GM23338 (cell line): ENCODE measurements at regions not wholly inside any gene's neighbourhood (a gene's known extent, or its start where the extent isn't known, plus 50 kb on each side); places are given as distances from the start of the nearest gene placed in this dataset.

ENCODE experiments used
- ATAC-seq: fragments of 200-7000 bp; cut with Tn5 transposase; 3 replicates; pipeline ENCODE4 v1.9.1; 2020
- DNase-seq: peaks from one replicate; pipeline ENCODE4 v3.0.0-alpha.2; 2015; ENCODE audit warnings: low spot score
- H2AFZ ChIP-seq: fragments of 200-600 bp; sonication (generic); 2 replicates; pipeline ENCODE4 v1.8.0; 2016; ENCODE audit warnings: antibody characterized with exemption, mild to moderate bottlenecking, moderate library complexity
- H3F3A ChIP-seq: fragments of 200-600 bp; sonication (generic); replicated peaks from 2 replicates; pipeline ENCODE4 v1.8.0; 2017; ENCODE audit warnings: antibody characterized with exemption, mixed run types, low read depth
- H3K27ac ChIP-seq: fragments of 200-600 bp; sonication (generic); 2 replicates; pipeline ENCODE4 v1.6.1; 2016; ENCODE audit warnings: low read depth
- H3K27me3 ChIP-seq: fragments of 200-600 bp; sonication (generic); 2 replicates; pipeline ENCODE4 v1.8.0; 2016; ENCODE audit warnings: mild to moderate bottlenecking, mixed run types, moderate library complexity; ENCODE audit not compliant: insufficient read depth
- H3K36me3 ChIP-seq: fragments of 200-600 bp; sonication (generic); 2 replicates; pipeline ENCODE4 v1.8.0; 2016; ENCODE audit warnings: mild to moderate bottlenecking; ENCODE audit not compliant: insufficient read depth
- H3K4me1 ChIP-seq: fragments of 200-600 bp; sonication (generic); 2 replicates; pipeline ENCODE4 v1.8.0; 2016; ENCODE audit warnings: mild to moderate bottlenecking, moderate library complexity; ENCODE audit not compliant: insufficient read depth
- H3K4me2 ChIP-seq: fragments of 200-600 bp; sonication (generic); 2 replicates; pipeline ENCODE4 v1.7.1; 2017; ENCODE audit warnings: mixed run types
- H3K4me3 ChIP-seq: fragments of 200-600 bp; sonication (generic); 2 replicates; pipeline ENCODE4 v1.6.1; 2016; ENCODE audit warnings: mixed run types
- H3K79me2 ChIP-seq: fragments of 200-600 bp; sonication (generic); replicated peaks from 2 replicates; pipeline ENCODE4 v1.8.0; 2017; ENCODE audit warnings: mild to moderate bottlenecking; ENCODE audit not compliant: insufficient read depth
- H3K9me2 ChIP-seq: fragments of 200-600 bp; sonication (generic); 2 replicates; pipeline ENCODE4 v1.8.0; 2017; ENCODE audit not compliant: insufficient read depth
- H4K20me1 ChIP-seq: fragments of 200-600 bp; sonication (generic); replicated peaks from 2 replicates; pipeline ENCODE4 v1.8.0; 2017; ENCODE audit warnings: mild to moderate bottlenecking; ENCODE audit not compliant: insufficient read depth
- H3K27ac Mint-ChIP-seq: 2 replicates; pipeline ENCODE4 v1.8.0; 2020; ENCODE audit warnings: inconsistent platforms, mild to moderate bottlenecking, moderate library complexity, mixed read lengths
- H3K27me3 Mint-ChIP-seq: 3 replicates; pipeline ENCODE4 v1.8.0; 2022; ENCODE audit warnings: low read depth, mild to moderate bottlenecking, moderate library complexity, mixed read lengths, inconsistent platforms; ENCODE audit not compliant: insufficient read depth, poor library complexity
- H3K36me3 Mint-ChIP-seq: 3 replicates; pipeline ENCODE4 v1.8.0; 2021; ENCODE audit warnings: low read depth, mild to moderate bottlenecking, inconsistent platforms, moderate library complexity, mixed read lengths
- H3K4me1 Mint-ChIP-seq: 3 replicates; pipeline ENCODE4 v1.8.0; 2020; ENCODE audit warnings: mild to moderate bottlenecking, inconsistent platforms, mixed read lengths
- H3K4me3 Mint-ChIP-seq: 3 replicates; pipeline ENCODE4 v1.8.0; 2021; ENCODE audit warnings: moderate library complexity, mild to moderate bottlenecking, inconsistent platforms, mixed read lengths
- H3K9me3 Mint-ChIP-seq: 3 replicates; pipeline ENCODE4 v1.8.0; 2020; ENCODE audit warnings: moderate library complexity, mild to moderate bottlenecking, inconsistent platforms, mixed read lengths
- CREB1 ChIP-seq: fragments of 250-450 bp; sonication (Bioruptor Pico); IDR thresholded peaks from 2 replicates; pipeline ENCODE4 v1.5.0; 2020; ENCODE audit warnings: low read depth, mild to moderate bottlenecking, moderate library complexity
- EZH2 ChIP-seq: fragments of 200-600 bp; sonication (generic); IDR thresholded peaks from one replicate; pipeline ENCODE4 v1.8.0; 2017; ENCODE audit warnings: antibody characterized with exemption, mild to moderate bottlenecking, low read depth; ENCODE audit not compliant: unreplicated experiment
- EZH2phosphoT487 ChIP-seq: fragments of 200-600 bp; sonication (generic); IDR thresholded peaks from one replicate; pipeline ENCODE4 v1.8.1; 2018; ENCODE audit warnings: antibody characterized with exemption; ENCODE audit not compliant: unreplicated experiment
- JUNB ChIP-seq: IDR thresholded peaks from one replicate; pipeline ENCODE4 v1.6.1; 2016; ENCODE audit warnings: antibody characterized with exemption; ENCODE audit not compliant: unreplicated experiment
- NANOG ChIP-seq: IDR thresholded peaks from 2 replicates; pipeline ENCODE4 v1.6.1; 2016; ENCODE audit warnings: antibody characterized with exemption, borderline replicate concordance
- POLR2AphosphoS5 ChIP-seq: IDR thresholded peaks from 2 replicates; pipeline ENCODE4 v1.6.1; 2016; ENCODE audit warnings: antibody characterized with exemption, low read depth
- STAT1 ChIP-seq: IDR thresholded peaks from one replicate; pipeline ENCODE4 v1.6.1; 2016; ENCODE audit warnings: antibody characterized with exemption; ENCODE audit not compliant: unreplicated experiment
- ZNF114 ChIP-seq: fragments of 250-450 bp; sonication (Bioruptor Pico); IDR thresholded peaks from 2 replicates; pipeline ENCODE4 v1.5.0; 2020; ENCODE audit warnings: mild to moderate bottlenecking, moderate library complexity
- ZNF331 ChIP-seq: fragments of 250-450 bp; sonication (Bioruptor Pico); IDR thresholded peaks from 2 replicates; pipeline ENCODE4 v1.5.0; 2020; ENCODE audit warnings: low read depth, mild to moderate bottlenecking, moderate library complexity
- TF ChIP-seq, protein P1 (sequence below): IDR thresholded peaks from 2 replicates; pipeline ENCODE4 v1.6.1; 2016; ENCODE audit warnings: antibody characterized with exemption
- TF ChIP-seq, protein P2 (sequence below): fragments of 250-450 bp; sonication (Bioruptor Pico); IDR thresholded peaks from 2 replicates; pipeline ENCODE4 v1.5.0; 2020; ENCODE audit warnings: mild to moderate bottlenecking, moderate library complexity
- TF ChIP-seq, protein P3 (sequence below), 2 experiments: fragments of 200-600 bp in 1 of 2; sonication (generic) in 1 of 2; conservative IDR thresholded peaks; 2 replicates each; pipeline versions ENCODE4 v1.5.1 to v1.6.1; 2016 to 2017; ENCODE audit warnings: antibody characterized with exemption in 2 of 2, low read depth in 2 of 2, mild to moderate bottlenecking in 2 of 2, moderate library complexity in 1 of 2
- TF ChIP-seq, protein P4 (sequence below): IDR thresholded peaks from one replicate; pipeline ENCODE4 v1.6.1; 2018; ENCODE audit warnings: antibody characterized with exemption; ENCODE audit not compliant: unreplicated experiment

DNA sequence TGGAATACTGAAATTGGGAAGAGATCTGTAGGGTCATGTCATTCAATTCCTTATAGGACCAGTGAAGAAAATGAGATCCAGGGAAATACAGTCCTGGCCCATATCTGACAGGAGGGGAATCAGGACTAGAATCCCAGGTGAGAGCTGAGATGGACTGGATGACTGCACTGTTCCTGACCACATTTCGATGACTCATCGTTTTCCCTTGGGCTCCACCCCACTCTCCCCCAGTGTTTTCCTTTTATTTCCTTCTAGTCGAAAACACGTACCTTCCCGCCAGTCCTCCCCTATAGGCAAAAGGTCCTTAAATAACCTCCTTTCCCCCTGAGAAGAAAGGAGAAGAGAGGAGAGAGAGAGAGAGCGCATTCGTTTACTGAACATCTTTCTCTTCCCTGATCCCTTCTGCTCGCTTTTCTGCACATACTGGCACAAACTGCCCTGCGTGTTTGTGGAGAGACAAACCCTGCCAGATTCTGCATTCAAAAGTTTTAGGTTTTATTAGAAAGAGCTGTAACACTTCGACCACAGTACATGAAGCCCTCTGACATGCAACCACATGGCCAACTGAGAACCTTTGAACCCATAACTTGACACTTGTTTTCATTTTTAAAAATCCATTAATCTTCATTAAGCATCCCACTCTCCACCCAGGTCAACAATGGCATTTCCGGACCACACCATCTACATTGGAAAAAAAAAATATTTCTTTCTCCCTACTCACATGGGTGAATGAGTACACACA lies 565.7 kb downstream of the METTL15 start:
- H3K9me3 Mint-ChIP-seq, result no peaks in the 10 kb centered on the region
- Histone ChIP-seq H3K27me3 (no peaks in the 10 kb centered on the region), H3K27ac (no peak overlapping the region), H2AFZ (peak overlapping the region; percentile 94), H3K4me3 (no peak overlapping the region), H3K79me2 (no peaks in the 10 kb centered on the region), H3K9me2 (no peaks in the 10 kb centered on the region), H3K4me1 (no peaks in the 10 kb centered on the region; the same call in 1 of the 2 replicates), H3K4me2 (no peak overlapping the region), H4K20me1 (no peaks in the 10 kb centered on the region), H3K36me3 (no peaks in the 10 kb centered on the region), H3F3A (no peaks in the 10 kb centered on the region)
- peaks cover 9% of the 10 kb centered on the region; the same call in 2 of the 3 replicates for H3K4me1 Mint-ChIP-seq
- TF ChIP-seq, protein P1, sequence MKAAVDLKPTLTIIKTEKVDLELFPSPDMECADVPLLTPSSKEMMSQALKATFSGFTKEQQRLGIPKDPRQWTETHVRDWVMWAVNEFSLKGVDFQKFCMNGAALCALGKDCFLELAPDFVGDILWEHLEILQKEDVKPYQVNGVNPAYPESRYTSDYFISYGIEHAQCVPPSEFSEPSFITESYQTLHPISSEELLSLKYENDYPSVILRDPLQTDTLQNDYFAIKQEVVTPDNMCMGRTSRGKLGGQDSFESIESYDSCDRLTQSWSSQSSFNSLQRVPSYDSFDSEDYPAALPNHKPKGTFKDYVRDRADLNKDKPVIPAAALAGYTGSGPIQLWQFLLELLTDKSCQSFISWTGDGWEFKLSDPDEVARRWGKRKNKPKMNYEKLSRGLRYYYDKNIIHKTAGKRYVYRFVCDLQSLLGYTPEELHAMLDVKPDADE, result no peak
- no peak for TF ChIP-seq EZH2phosphoT487
- TF ChIP-seq ZNF331 (CRISPR knock-in tag), result no peak
- TF ChIP-seq, protein P2, sequence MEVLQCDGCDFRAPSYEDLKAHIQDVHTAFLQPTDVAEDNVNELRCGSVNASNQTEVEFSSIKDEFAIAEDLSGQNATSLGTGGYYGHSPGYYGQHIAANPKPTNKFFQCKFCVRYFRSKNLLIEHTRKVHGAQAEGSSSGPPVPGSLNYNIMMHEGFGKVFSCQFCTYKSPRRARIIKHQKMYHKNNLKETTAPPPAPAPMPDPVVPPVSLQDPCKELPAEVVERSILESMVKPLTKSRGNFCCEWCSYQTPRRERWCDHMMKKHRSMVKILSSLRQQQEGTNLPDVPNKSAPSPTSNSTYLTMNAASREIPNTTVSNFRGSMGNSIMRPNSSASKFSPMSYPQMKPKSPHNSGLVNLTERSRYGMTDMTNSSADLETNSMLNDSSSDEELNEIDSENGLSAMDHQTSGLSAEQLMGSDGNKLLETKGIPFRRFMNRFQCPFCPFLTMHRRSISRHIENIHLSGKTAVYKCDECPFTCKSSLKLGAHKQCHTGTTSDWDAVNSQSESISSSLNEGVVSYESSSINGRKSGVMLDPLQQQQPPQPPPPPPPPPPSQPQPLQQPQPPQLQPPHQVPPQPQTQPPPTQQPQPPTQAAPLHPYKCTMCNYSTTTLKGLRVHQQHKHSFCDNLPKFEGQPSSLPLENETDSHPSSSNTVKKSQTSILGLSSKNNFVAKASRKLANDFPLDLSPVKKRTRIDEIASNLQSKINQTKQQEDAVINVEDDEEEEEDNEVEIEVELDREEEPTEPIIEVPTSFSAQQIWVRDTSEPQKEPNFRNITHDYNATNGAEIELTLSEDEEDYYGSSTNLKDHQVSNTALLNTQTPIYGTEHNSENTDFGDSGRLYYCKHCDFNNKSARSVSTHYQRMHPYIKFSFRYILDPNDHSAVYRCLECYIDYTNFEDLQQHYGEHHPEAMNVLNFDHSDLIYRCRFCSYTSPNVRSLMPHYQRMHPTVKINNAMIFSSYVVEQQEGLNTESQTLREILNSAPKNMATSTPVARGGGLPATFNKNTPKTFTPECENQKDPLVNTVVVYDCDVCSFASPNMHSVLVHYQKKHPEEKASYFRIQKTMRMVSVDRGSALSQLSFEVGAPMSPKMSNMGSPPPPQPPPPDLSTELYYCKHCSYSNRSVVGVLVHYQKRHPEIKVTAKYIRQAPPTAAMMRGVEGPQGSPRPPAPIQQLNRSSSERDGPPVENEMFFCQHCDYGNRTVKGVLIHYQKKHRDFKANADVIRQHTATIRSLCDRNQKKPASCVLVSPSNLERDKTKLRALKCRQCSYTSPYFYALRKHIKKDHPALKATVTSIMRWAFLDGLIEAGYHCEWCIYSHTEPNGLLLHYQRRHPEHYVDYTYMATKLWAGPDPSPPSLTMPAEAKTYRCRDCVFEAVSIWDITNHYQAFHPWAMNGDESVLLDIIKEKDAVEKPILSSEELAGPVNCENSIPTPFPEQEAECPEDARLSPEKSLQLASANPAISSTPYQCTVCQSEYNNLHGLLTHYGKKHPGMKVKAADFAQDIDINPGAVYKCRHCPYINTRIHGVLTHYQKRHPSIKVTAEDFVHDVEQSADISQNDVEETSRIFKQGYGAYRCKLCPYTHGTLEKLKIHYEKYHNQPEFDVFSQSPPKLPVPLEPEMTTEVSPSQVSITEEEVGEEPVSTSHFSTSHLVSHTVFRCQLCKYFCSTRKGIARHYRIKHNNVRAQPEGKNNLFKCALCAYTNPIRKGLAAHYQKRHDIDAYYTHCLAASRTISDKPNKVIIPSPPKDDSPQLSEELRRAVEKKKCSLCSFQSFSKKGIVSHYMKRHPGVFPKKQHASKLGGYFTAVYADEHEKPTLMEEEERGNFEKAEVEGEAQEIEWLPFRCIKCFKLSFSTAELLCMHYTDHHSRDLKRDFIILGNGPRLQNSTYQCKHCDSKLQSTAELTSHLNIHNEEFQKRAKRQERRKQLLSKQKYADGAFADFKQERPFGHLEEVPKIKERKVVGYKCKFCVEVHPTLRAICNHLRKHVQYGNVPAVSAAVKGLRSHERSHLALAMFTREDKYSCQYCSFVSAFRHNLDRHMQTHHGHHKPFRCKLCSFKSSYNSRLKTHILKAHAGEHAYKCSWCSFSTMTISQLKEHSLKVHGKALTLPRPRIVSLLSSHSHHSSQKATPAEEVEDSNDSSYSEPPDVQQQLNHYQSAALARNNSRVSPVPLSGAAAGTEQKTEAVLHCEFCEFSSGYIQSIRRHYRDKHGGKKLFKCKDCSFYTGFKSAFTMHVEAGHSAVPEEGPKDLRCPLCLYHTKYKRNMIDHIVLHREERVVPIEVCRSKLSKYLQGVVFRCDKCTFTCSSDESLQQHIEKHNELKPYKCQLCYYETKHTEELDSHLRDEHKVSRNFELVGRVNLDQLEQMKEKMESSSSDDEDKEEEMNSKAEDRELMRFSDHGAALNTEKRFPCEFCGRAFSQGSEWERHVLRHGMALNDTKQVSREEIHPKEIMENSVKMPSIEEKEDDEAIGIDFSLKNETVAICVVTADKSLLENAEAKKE (CRISPR knock-in tag), result no peak
- no peak for TF ChIP-seq EZH2
- TF ChIP-seq ZNF114 (CRISPR knock-in tag), result no peak
- TF ChIP-seq, protein P3, sequence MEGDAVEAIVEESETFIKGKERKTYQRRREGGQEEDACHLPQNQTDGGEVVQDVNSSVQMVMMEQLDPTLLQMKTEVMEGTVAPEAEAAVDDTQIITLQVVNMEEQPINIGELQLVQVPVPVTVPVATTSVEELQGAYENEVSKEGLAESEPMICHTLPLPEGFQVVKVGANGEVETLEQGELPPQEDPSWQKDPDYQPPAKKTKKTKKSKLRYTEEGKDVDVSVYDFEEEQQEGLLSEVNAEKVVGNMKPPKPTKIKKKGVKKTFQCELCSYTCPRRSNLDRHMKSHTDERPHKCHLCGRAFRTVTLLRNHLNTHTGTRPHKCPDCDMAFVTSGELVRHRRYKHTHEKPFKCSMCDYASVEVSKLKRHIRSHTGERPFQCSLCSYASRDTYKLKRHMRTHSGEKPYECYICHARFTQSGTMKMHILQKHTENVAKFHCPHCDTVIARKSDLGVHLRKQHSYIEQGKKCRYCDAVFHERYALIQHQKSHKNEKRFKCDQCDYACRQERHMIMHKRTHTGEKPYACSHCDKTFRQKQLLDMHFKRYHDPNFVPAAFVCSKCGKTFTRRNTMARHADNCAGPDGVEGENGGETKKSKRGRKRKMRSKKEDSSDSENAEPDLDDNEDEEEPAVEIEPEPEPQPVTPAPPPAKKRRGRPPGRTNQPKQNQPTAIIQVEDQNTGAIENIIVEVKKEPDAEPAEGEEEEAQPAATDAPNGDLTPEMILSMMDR (conservative IDR thresholded peaks at IDR 0.05; ENCODE audit: low read depth in 2 of 2), result no peak
- no peak for TF ChIP-seq STAT1
- no peak for TF ChIP-seq POLR2AphosphoS5
- TF ChIP-seq, protein P4, sequence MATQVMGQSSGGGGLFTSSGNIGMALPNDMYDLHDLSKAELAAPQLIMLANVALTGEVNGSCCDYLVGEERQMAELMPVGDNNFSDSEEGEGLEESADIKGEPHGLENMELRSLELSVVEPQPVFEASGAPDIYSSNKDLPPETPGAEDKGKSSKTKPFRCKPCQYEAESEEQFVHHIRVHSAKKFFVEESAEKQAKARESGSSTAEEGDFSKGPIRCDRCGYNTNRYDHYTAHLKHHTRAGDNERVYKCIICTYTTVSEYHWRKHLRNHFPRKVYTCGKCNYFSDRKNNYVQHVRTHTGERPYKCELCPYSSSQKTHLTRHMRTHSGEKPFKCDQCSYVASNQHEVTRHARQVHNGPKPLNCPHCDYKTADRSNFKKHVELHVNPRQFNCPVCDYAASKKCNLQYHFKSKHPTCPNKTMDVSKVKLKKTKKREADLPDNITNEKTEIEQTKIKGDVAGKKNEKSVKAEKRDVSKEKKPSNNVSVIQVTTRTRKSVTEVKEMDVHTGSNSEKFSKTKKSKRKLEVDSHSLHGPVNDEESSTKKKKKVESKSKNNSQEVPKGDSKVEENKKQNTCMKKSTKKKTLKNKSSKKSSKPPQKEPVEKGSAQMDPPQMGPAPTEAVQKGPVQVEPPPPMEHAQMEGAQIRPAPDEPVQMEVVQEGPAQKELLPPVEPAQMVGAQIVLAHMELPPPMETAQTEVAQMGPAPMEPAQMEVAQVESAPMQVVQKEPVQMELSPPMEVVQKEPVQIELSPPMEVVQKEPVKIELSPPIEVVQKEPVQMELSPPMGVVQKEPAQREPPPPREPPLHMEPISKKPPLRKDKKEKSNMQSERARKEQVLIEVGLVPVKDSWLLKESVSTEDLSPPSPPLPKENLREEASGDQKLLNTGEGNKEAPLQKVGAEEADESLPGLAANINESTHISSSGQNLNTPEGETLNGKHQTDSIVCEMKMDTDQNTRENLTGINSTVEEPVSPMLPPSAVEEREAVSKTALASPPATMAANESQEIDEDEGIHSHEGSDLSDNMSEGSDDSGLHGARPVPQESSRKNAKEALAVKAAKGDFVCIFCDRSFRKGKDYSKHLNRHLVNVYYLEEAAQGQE, result no peak
- TF ChIP-seq NANOG, result no peak
- no peak for TF ChIP-seq JUNB
- TF ChIP-seq CREB1, result no peak
- H3K4me3 Mint-ChIP-seq, result no peak overlapping the region
- DNase-seq, result peak; percentile 6
- ATAC-seq, result peak; percentile 37; the same call in 2 of the 3 replicates
- peak overlapping the region; percentile 69; the same call in 1 of the 2 replicates for H3K27ac Mint-ChIP-seq
- no peaks in the 10 kb centered on the region for H3K27me3 Mint-ChIP-seq
- no peaks in the 10 kb centered on the region for H3K36me3 Mint-ChIP-seq
